ENCODE measurements at regions not wholly inside any gene's neighbourhood (a gene's known extent, or its start where the extent isn't known, plus 50 kb on each side); places are given as distances from the start of the nearest gene placed in this dataset.
A peak's percentile ranks its signal among the peaks of the same experiment; 100 is the strongest.

DNA sequence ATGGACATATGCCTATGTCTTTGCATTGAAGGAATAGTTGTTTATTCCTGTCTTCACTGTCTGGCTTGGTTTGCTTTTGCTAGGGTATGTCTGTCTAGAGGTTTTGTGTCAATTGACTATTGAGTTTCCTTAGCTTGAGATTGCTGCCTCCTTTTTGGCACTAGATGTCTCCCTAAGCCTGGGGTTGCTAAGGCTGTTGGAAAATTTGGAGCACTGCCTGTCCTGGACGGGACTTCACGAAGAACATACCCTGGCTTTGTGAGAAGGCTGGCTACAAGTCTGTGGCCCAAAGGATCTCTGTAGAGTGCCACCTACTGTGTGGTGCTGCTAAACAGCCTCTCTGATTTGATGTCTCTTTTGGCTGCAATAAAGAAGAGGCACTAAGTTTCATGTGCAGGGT, 183.8 kb upstream of the NUDT10 start:
- Histone ChIP-seq H2BK120ac (replicated peaks; ENCODE audit: low read depth, low read length) (no peak overlapping the region), H3K23me2 (ENCODE audit: low read depth, low read length) (no peaks in the 10 kb centered on the region), H3K14ac (ENCODE audit: insufficient read length) (no peak overlapping the region), H3K79me2 (ENCODE audit: control insufficient read depth in 1 of 2, insufficient read depth in 2 of 2, low read length in 2 of 2) (no peaks in the 10 kb centered on the region), H3K56ac (replicated peaks; ENCODE audit: insufficient read length, low read depth, low read length) (no peak overlapping the region), H2BK12ac (ENCODE audit: low read depth, low read length) (no peak overlapping the region), H3K27me3 (replicated peaks in 1 of 4; ENCODE audit: control insufficient read depth in 3 of 4, extremely low read depth in 1 of 4, insufficient read depth in 3 of 4, low read length in 3 of 4) (no peaks in the 10 kb centered on the region), H4K5ac (ENCODE audit: insufficient read length, low read depth, low read length) (no peak overlapping the region), H3K9ac (replicated peaks in 1 of 4; ENCODE audit: extremely low read depth in 1 of 4, low read depth in 3 of 4, low read length in 3 of 4) (no peak overlapping the region), H3K79me1 (ENCODE audit: low read depth, low read length) (no peaks in the 10 kb centered on the region), H4K20me1 (replicated peaks in 1 of 2; ENCODE audit: control insufficient read depth in 1 of 2, insufficient read depth in 2 of 2, low read length in 2 of 2) (no peaks in the 10 kb centered on the region), H3K18ac (ENCODE audit: extremely low read depth, low read length) (no peak overlapping the region), H3K36me3 (ENCODE audit: control insufficient read depth in 2 of 4, insufficient read depth in 4 of 4, low read length in 3 of 4) (no peaks in the 10 kb centered on the region), H2AFZ (ENCODE audit: low read length) (peak overlapping the region; percentile 44; the same call in 1 of the 2 replicates), H3K4me2 (ENCODE audit: insufficient read depth in 1 of 2, low read depth in 2 of 2, low read length in 2 of 2) (no peak overlapping the region), H3K4me1 (replicated peaks in 1 of 4; ENCODE audit: control insufficient read depth in 3 of 4, insufficient read depth in 4 of 4, low read length in 3 of 4) (peaks cover 0 to 2% (median 0%) of the 10 kb centered on the region in 4 experiments; a peak in 1 of 7 replicates), H2BK5ac (ENCODE audit: low read depth, low read length) (no peak overlapping the region), H3K4me3 (ENCODE audit: extremely low read depth in 1 of 4, insufficient read depth in 2 of 4, low read depth in 3 of 4, low read length in 4 of 4) (no peak overlapping the region), H4K8ac (ENCODE audit: extremely low read depth, insufficient read depth, low read length) (no peak overlapping the region), H4K91ac (replicated peaks; ENCODE audit: insufficient read length, low read length) (no peak overlapping the region), H3K9me3 (ENCODE audit: insufficient read depth in 2 of 2, low read depth in 1 of 2, low read length in 1 of 2) (no peaks in the 10 kb centered on the region), H2BK15ac (ENCODE audit: low read length) (no peak overlapping the region), H3K4ac (replicated peaks; ENCODE audit: insufficient read length, low read depth, low read length) (no peak overlapping the region), H3K23ac (ENCODE audit: insufficient read length) (no peak overlapping the region), H3K27ac (ENCODE audit: low read depth, low read length) (no peak overlapping the region), H2BK20ac (ENCODE audit: low read length) (no peak overlapping the region), H2AK5ac (ENCODE audit: low read depth, low read length) (no peak overlapping the region)
- ChIA-PET POLR2A (ENCODE audit: partially characterized antibody) (interaction anchor here (0.6 to 0.7 kb wide), 2 partner anchors 746 to 1113 kb away, joined by 3 read pairs; no protein-coding TSS in a partner anchor), CTCF (ENCODE audit: partially characterized antibody) (interaction anchor here (0.7 to 2.1 kb wide), 9 partner anchors 13 to 312 kb away, joined by 3 to 22 read pairs (median 3); no protein-coding TSS in a partner anchor)
- 33% methylated on average over 1 of the region's 2 CpGs; no CpG with 5 or more reads in 1 of the 2 experiments for WGBS, 2 experiments (ENCODE audit: extremely low coverage in 1 of 2, insufficient coverage in 1 of 2, insufficient read length in 1 of 2, insufficient replicate concordance in 2 of 2, low coverage in 1 of 2, low lambda C conversion rate in 2 of 2, missing lambda C conversion rate in 1 of 2)
- DNase-seq (ENCODE audit: low read depth in 1 of 2, low spot score in 2 of 2) (peak; percentile 9 to 44), FAIRE-seq (peak; percentile 98)
- TF ChIP-seq RAD21 (IDR thresholded peaks at IDR 0.05 in 1 of 2, conservative IDR thresholded peaks at IDR 0.05 in 1 of 2; ENCODE audit: low read depth in 2 of 2, low read length in 2 of 2): peak; percentile 87 to 88
- TF ChIP-seq ATF3 (IDR thresholded peaks at IDR 0.05; ENCODE audit: insufficient read depth, low read depth, low read length): no peak
- no peak for TF ChIP-seq SAP30 (IDR thresholded peaks at IDR 0.05; ENCODE audit: insufficient read depth, insufficient replicate concordance, low read length)
- no peak for TF ChIP-seq RBBP5 (IDR thresholded peaks at IDR 0.05; ENCODE audit: borderline replicate concordance, low read depth, low read length)
- no peak for TF ChIP-seq CBX8 (IDR thresholded peaks at IDR 0.05; ENCODE audit: borderline replicate concordance, low read depth, low read length)
- TF ChIP-seq CTCF (IDR thresholded peaks at IDR 0.05; ENCODE audit: control extremely low read depth in 1 of 3, insufficient read depth in 1 of 3, low read depth in 1 of 3, low read length in 3 of 3): peak in 2 of 3 experiments; percentile 62 to 63; a peak in 3 of 4 replicates

Data from H1 (cell line).